ENCODE measurements at regions not wholly inside any gene's neighbourhood (a gene's known extent, or its start where the extent isn't known, plus 50 kb on each side); places are given as distances from the start of the nearest gene placed in this dataset.

- intact Hi-C loops (cut with DNase I): no loop called here
- Histone ChIP-seq H3K36me3 (no peaks in the 10 kb centered on the region), H3K27ac (no peak overlapping the region), H3K4me1 (no peaks in the 10 kb centered on the region), H3K27me3 (no peaks in the 10 kb centered on the region), H3K9me3 (peaks cover 5% of the 10 kb centered on the region), H3K4me3 (no peak overlapping the region)
- ATAC-seq (no peak), DNase-seq (no peak)
- no peak for TF ChIP-seq CTCF (IDR thresholded peaks at IDR 0.05)
These were observed 73.0 kb upstream of the ZRANB2 start for GRCh38 chr1:71153826-71154225.

- no peaks in the 10 kb centered on the region for H3K36me3 ChIP-seq
- intact Hi-C loops (cut with DNase I): no loop called here
These were observed 67.0 kb upstream of the ZRANB2 start for GRCh38 chr1:71147637-71148360.

GRCh38 chr1:71135571-71135970, 54.7 kb upstream of the ZRANB2 start:
- DNase-seq (no peak), ATAC-seq (no peak)
- peaks cover 19% of the 10 kb centered on the region for H3K9me3 ChIP-seq
- TF ChIP-seq CTCF (IDR thresholded peaks at IDR 0.05): no peak
- no peaks in the 10 kb centered on the region for H3K36me3 ChIP-seq
- no peak overlapping the region for H3K27ac ChIP-seq
- no peaks in the 10 kb centered on the region for H3K27me3 ChIP-seq
- no peaks in the 10 kb centered on the region for H3K4me1 ChIP-seq
- H3K4me3 ChIP-seq: no peak overlapping the region
- intact Hi-C loops (cut with DNase I): no loop called here

More at GRCh38 chr1:71147637-71148360, 67.0 kb upstream of the ZRANB2 start:
- no peak for ATAC-seq
- no peak for TF ChIP-seq CTCF (IDR thresholded peaks at IDR 0.05)
- Histone ChIP-seq H3K27me3 (no peaks in the 10 kb centered on the region), H3K27ac (no peak overlapping the region), H3K4me3 (no peak overlapping the region), H3K9me3 (peaks cover 3% of the 10 kb centered on the region), H3K4me1 (no peaks in the 10 kb centered on the region)
- DNase-seq: no peak
